Keratinocyte (primary cell): ENCODE measurements at regions not wholly inside any gene's neighbourhood (a gene's known extent, or its start where the extent isn't known, plus 50 kb on each side); places are given as distances from the start of the nearest gene placed in this dataset.

Experiments
- DNase-seq: peaks from one replicate; pipeline ENCODE4 v3.0.0-alpha.2; 2011; ENCODE audit warnings: low read depth, missing footprints, low spot score
- FAIRE-seq: peaks from 2 replicates; lab custom pipeline; 2011; peaks lifted over from hg19 to GRCh38; lab: Jason Lieb, UNC
- H2AFZ ChIP-seq: 2 replicates; pipeline ENCODE4 v1.6.0; 2012; ENCODE audit warnings: low read length, control low read depth, inconsistent platforms; ENCODE audit not compliant: control insufficient read depth
- H3K27ac ChIP-seq: 2 replicates; pipeline ENCODE4 v1.5.1; 2011; ENCODE audit warnings: low read length; ENCODE audit not compliant: control insufficient read depth, insufficient read depth
- H3K27me3 ChIP-seq: 3 replicates; pipeline ENCODE4 v1.6.0; 2011; ENCODE audit warnings: low read length; ENCODE audit not compliant: control insufficient read depth, insufficient read depth; ENCODE audit errors: extremely low read depth
- H3K36me3 ChIP-seq, 2 experiments: 2 replicates in 1 of 2; 3 replicates in 1 of 2; pipeline ENCODE4 v1.5.1; 2011; ENCODE audit warnings: low read length in 2 of 2, mild to moderate bottlenecking in 1 of 2; ENCODE audit not compliant: control insufficient read depth in 2 of 2, insufficient read depth in 2 of 2; ENCODE audit errors: extremely low read depth in 1 of 2
- H3K4me1 ChIP-seq: 3 replicates; pipeline ENCODE4 v1.5.1; 2011; ENCODE audit warnings: low read length; ENCODE audit not compliant: control insufficient read depth, insufficient read depth; ENCODE audit errors: extremely low read depth
- H3K4me2 ChIP-seq: 3 replicates; pipeline ENCODE4 v1.6.0; 2011; ENCODE audit warnings: low read depth, low read length; ENCODE audit not compliant: control insufficient read depth, insufficient read depth; ENCODE audit errors: extremely low read depth
- H3K4me3 ChIP-seq, 3 experiments: fragments of 200-600 bp in 1 of 3; sonication (generic) in 1 of 3; 2 replicates in 2 of 3; 3 replicates in 1 of 3; pipeline ENCODE4 v1.5.1; 2011 to 2016; ENCODE audit warnings: low read length in 3 of 3, mild to moderate bottlenecking in 3 of 3, control low read depth in 2 of 3, inconsistent platforms in 1 of 3, low read depth in 1 of 3, mixed read lengths in 1 of 3, mixed run types in 1 of 3, moderate library complexity in 1 of 3; ENCODE audit not compliant: control insufficient read depth in 2 of 3, insufficient read depth in 2 of 3; ENCODE audit errors: extremely low read depth in 1 of 3
- H3K79me2 ChIP-seq: 2 replicates; pipeline ENCODE4 v1.6.0; 2012; ENCODE audit warnings: low read length; ENCODE audit not compliant: control insufficient read depth, insufficient read depth
- H3K9ac ChIP-seq: 3 replicates; pipeline ENCODE4 v1.6.0; 2011; ENCODE audit warnings: low read length; ENCODE audit not compliant: control insufficient read depth, insufficient read depth; ENCODE audit errors: extremely low read depth
- H3K9me1 ChIP-seq: 3 replicates; pipeline ENCODE4 v1.6.0; 2011; ENCODE audit warnings: low read length; ENCODE audit not compliant: control insufficient read depth, insufficient read depth; ENCODE audit errors: extremely low read depth
- H3K9me3 ChIP-seq: 2 replicates; pipeline ENCODE4 v1.5.1; 2012; ENCODE audit warnings: low read depth, low read length; ENCODE audit not compliant: control insufficient read depth
- H4K20me1 ChIP-seq: 3 replicates; pipeline ENCODE4 v1.6.0; 2011; ENCODE audit warnings: low read length; ENCODE audit not compliant: control insufficient read depth, insufficient read depth; ENCODE audit errors: extremely low read depth
- EZH2 ChIP-seq: IDR thresholded peaks from one replicate; pipeline ENCODE4 v1.6.1; 2012; ENCODE audit warnings: inconsistent platforms, mild to moderate bottlenecking, low read length, moderate library complexity
- dilution Hi-C: fragments of 300-500 bp; cut with MboI; formaldehyde crosslinking; loops from one replicate; pipeline ENCODE4 v1.7.0; 2020; ENCODE audit warnings: low sequenced_read_pairs; ENCODE audit not compliant: extremely low pct_ligation_motif_present
- TF ChIP-seq, protein P1 (sequence below), 3 experiments: IDR thresholded peaks in 1 of 3; conservative IDR thresholded peaks in 1 of 3; optimal IDR thresholded peaks in 1 of 3; 2 replicates in 2 of 3; 3 replicates in 1 of 3; pipeline versions ENCODE3 to v1.5.1; 2011; ENCODE audit warnings: low read length in 3 of 3, mild to moderate bottlenecking in 3 of 3, moderate library complexity in 2 of 3, control low read depth in 1 of 3, inconsistent platforms in 1 of 3; ENCODE audit not compliant: insufficient read depth in 2 of 3; ENCODE audit errors: extremely low read depth in 1 of 3

DNA sequence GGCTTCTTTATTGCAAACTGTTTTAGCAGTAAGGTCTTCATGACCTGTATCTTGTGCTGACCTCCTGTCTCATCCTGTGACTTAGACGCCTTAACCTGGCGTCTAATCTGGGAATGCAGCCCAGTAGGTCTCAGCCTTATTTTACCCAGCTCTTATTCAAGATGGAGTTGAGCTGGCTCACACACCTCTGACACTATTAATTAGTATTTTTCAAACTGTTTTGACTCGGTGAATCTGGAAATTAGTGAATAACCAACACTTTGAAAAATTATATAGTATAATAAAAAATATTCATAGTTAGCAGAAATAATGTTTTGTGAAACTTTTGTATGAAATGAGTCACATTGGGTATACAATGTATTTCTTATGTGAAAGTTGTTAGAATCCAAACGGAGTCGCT is 189.4 kb downstream of the PDGFRA start:
- peaks cover 7% of the 10 kb centered on the region for H3K4me1 ChIP-seq
- FAIRE-seq (no peak), DNase-seq (no peak)
- H2AFZ ChIP-seq = no peak overlapping the region
- no peak overlapping the region for H3K4me2 ChIP-seq
- H3K4me3 ChIP-seq = no peak overlapping the region
- no peaks in the 10 kb centered on the region for H3K9me3 ChIP-seq
- H3K9me1 ChIP-seq = no peaks in the 10 kb centered on the region
- H3K27me3 ChIP-seq = no peaks in the 10 kb centered on the region
- no peak overlapping the region for H3K27ac ChIP-seq
- dilution Hi-C loops = no loop called here
- no peaks in the 10 kb centered on the region for H3K36me3 ChIP-seq
- H3K79me2 ChIP-seq = no peaks in the 10 kb centered on the region
- H4K20me1 ChIP-seq = no peaks in the 10 kb centered on the region
- TF ChIP-seq, protein P1, sequence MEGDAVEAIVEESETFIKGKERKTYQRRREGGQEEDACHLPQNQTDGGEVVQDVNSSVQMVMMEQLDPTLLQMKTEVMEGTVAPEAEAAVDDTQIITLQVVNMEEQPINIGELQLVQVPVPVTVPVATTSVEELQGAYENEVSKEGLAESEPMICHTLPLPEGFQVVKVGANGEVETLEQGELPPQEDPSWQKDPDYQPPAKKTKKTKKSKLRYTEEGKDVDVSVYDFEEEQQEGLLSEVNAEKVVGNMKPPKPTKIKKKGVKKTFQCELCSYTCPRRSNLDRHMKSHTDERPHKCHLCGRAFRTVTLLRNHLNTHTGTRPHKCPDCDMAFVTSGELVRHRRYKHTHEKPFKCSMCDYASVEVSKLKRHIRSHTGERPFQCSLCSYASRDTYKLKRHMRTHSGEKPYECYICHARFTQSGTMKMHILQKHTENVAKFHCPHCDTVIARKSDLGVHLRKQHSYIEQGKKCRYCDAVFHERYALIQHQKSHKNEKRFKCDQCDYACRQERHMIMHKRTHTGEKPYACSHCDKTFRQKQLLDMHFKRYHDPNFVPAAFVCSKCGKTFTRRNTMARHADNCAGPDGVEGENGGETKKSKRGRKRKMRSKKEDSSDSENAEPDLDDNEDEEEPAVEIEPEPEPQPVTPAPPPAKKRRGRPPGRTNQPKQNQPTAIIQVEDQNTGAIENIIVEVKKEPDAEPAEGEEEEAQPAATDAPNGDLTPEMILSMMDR (optimal IDR thresholded peaks at IDR 0.05 in 1 of 3, IDR thresholded peaks at IDR 0.05 in 1 of 3, conservative IDR thresholded peaks at IDR 0.05 in 1 of 3; ENCODE audit: extremely low read depth in 1 of 3, insufficient read depth in 2 of 3, low read length in 3 of 3) = no peak
- no peak for TF ChIP-seq EZH2
- H3K9ac ChIP-seq = no peak overlapping the region

DNA sequence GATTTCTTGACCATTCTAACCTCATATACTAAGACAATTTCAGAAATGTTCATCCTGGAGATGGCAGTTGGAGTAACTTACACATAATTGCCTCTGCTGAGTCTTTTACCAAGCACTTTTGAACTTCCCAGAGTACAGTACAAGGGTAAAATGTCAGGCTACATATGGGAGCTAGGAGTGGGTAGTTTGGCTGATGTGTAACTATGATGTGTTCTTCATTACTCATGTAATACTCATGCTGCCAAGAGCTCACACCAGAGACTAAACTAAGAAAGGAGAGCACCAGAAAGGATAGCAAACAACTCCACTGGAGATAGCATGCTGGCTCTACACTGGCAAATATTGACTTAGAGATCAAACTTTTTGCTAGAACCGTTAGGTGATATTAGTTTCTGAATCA is 194.0 kb downstream of the PDGFRA start:
- H3K4me2 ChIP-seq = no peak overlapping the region
- H4K20me1 ChIP-seq = no peaks in the 10 kb centered on the region
- no peak overlapping the region for H3K4me3 ChIP-seq
- H3K9me1 ChIP-seq = no peaks in the 10 kb centered on the region
- H3K27me3 ChIP-seq = no peaks in the 10 kb centered on the region
- peak; percentile 69 for FAIRE-seq
- TF ChIP-seq, protein P1 (optimal IDR thresholded peaks at IDR 0.05 in 1 of 3, IDR thresholded peaks at IDR 0.05 in 1 of 3, conservative IDR thresholded peaks at IDR 0.05 in 1 of 3; ENCODE audit: extremely low read depth in 1 of 3, insufficient read depth in 2 of 3, low read length in 3 of 3) = no peak
- TF ChIP-seq EZH2 = no peak
- peaks cover 7% of the 10 kb centered on the region for H3K4me1 ChIP-seq
- no peaks in the 10 kb centered on the region for H3K36me3 ChIP-seq
- H2AFZ ChIP-seq = no peak overlapping the region
- H3K27ac ChIP-seq = no peak overlapping the region
- no peak overlapping the region for H3K9ac ChIP-seq
- no peaks in the 10 kb centered on the region for H3K79me2 ChIP-seq
- no peaks in the 10 kb centered on the region for H3K9me3 ChIP-seq
- dilution Hi-C loops = no loop called here
- DNase-seq = peak; percentile 0
